NCI-H1694 (cell line): ENCODE measurements at regions not wholly inside any gene's neighbourhood (a gene's known extent, or its start where the extent isn't known, plus 50 kb on each side); places are given as distances from the start of the nearest gene placed in this dataset.
"Not testable (repeated sequence)": the region's sequence is repeated elsewhere in the genome, so short reads cannot be mapped to it uniquely, and the experiment has no call there.

ENCODE experiments used
- DNase-seq: peaks from one replicate; lab custom pipeline; 2025; lab: John Stamatoyannopoulos, UW

- no peak for DNase-seq
Observed at GRCh38 chr2:122543815-122544214, 788.4 kb downstream of the TSN start.

- no peak for DNase-seq
Observed at GRCh38 chr2:122545821-122546220, 790.4 kb downstream of the TSN start.

- no peak for DNase-seq
Observed at GRCh38 chr2:122562775-122563174, 807.3 kb downstream of the TSN start.

- no peak for DNase-seq
Observed at GRCh38 chr2:122563781-122564180, 808.3 kb downstream of the TSN start.

GRCh38 chr2:122564843-122565242 lies 809.4 kb downstream of the TSN start:
- DNase-seq: no peak

GRCh38 chr2:122565364-122565763 lies 809.9 kb downstream of the TSN start:
- no peak for DNase-seq

GRCh38 chr2:122570641-122571040 lies 815.2 kb downstream of the TSN start:
- DNase-seq: no peak

- DNase-seq: not testable (repeated sequence)
Observed at GRCh38 chr2:122571471-122571870, 816.0 kb downstream of the TSN start.

- DNase-seq: no peak
Observed at GRCh38 chr2:122575076-122575475, 819.6 kb downstream of the TSN start.

- no peak for DNase-seq
Observed at GRCh38 chr2:122583159-122583917, 827.9 kb downstream of the TSN start.

GRCh38 chr2:122590524-122590923 lies 835.1 kb downstream of the TSN start:
- DNase-seq: no peak

GRCh38 chr2:122595065-122595464 lies 839.6 kb downstream of the TSN start:
- no peak for DNase-seq

GRCh38 chr2:122596598-122596997 lies 841.1 kb downstream of the TSN start:
- DNase-seq: no peak

- DNase-seq: no peak
Observed at GRCh38 chr2:122598784-122599183, 843.3 kb downstream of the TSN start.

GRCh38 chr2:122610948-122611609 lies 855.6 kb downstream of the TSN start:
- DNase-seq: no peak

- DNase-seq: no peak
Observed at GRCh38 chr2:122622934-122623333, 867.5 kb downstream of the TSN start.

GRCh38 chr2:122627388-122627787 lies 871.9 kb downstream of the TSN start:
- no peak for DNase-seq

- DNase-seq: no peak
Observed at GRCh38 chr2:122634256-122634655, 878.8 kb downstream of the TSN start.

- DNase-seq: no peak
Observed at GRCh38 chr2:122634920-122635319, 879.5 kb downstream of the TSN start.

- DNase-seq: no peak
Observed at GRCh38 chr2:122635686-122636085, 880.2 kb downstream of the TSN start.

- no peak for DNase-seq
Observed at GRCh38 chr2:122636097-122636496, 880.6 kb downstream of the TSN start.

- DNase-seq: no peak
Observed at GRCh38 chr2:122639176-122639575, 883.7 kb downstream of the TSN start.

GRCh38 chr2:122639711-122640110 lies 884.3 kb downstream of the TSN start:
- no peak for DNase-seq
